NB4 (cell line): ENCODE measurements at regions not wholly inside any gene's neighbourhood (a gene's known extent, or its start where the extent isn't known, plus 50 kb on each side); places are given as distances from the start of the nearest gene placed in this dataset.
A peak's percentile ranks its signal among the peaks of the same experiment; 100 is the strongest.
"Not testable (repeated sequence)": the region's sequence is repeated elsewhere in the genome, so short reads cannot be mapped to it uniquely, and the experiment has no call there.

Experiments
- DNase-seq: peaks from one replicate; pipeline ENCODE4 v3.0.0; 2010; ENCODE audit warnings: low read depth
- H3K4me3 ChIP-seq: one replicate; pipeline ENCODE4 v1.5.1; 2011; ENCODE audit warnings: mild to moderate bottlenecking, low read depth, low read length, moderate library complexity
- CTCF ChIP-seq: IDR thresholded peaks from one replicate; pipeline ENCODE4 v1.5.1; 2012; ENCODE audit warnings: low read depth, low read length
- MAX ChIP-seq: IDR thresholded peaks from 2 replicates; pipeline ENCODE4 v1.6.1; 2011; ENCODE audit warnings: low read depth, low read length
- MYC ChIP-seq: IDR thresholded peaks from 2 replicates; pipeline ENCODE4 v1.6.1; 2011; ENCODE audit warnings: low read depth, low read length
- POLR2A ChIP-seq: IDR thresholded peaks from 2 replicates; pipeline ENCODE4 v1.6.1; 2011; ENCODE audit warnings: mild to moderate bottlenecking; ENCODE audit not compliant: insufficient read length; ENCODE audit errors: extremely low read depth

- DNase-seq, result peak; percentile 65
- TF ChIP-seq MAX, result 0 out of 2 replicates have a peak, but pooled peaks have one; percentile 10
- no peak for TF ChIP-seq CTCF
- no peak for TF ChIP-seq MYC
- no peak for TF ChIP-seq POLR2A
Observed at GRCh38 chr13:57865600-57866294, 234.2 kb downstream of the PCDH17 start.

GRCh38 chr13:57874530-57874929 is 243.0 kb downstream of the PCDH17 start:
- TF ChIP-seq MYC, result no peak
- H3K4me3 ChIP-seq, result no peak overlapping the region
- DNase-seq, result no peak

More at GRCh38 chr13:57865600-57866294, 234.2 kb downstream of the PCDH17 start:
- no peak overlapping the region for H3K4me3 ChIP-seq

- no peak for TF ChIP-seq POLR2A
- TF ChIP-seq CTCF, result no peak
- no peak for TF ChIP-seq MAX
- no peak for TF ChIP-seq MYC
- no peak for DNase-seq
- no peak overlapping the region for H3K4me3 ChIP-seq
Observed at GRCh38 chr13:57877601-57878000, 246.1 kb downstream of the PCDH17 start.

- TF ChIP-seq MAX (no peak), POLR2A (no peak), CTCF (no peak), MYC (no peak)
- no peak for DNase-seq
- no peak overlapping the region for H3K4me3 ChIP-seq
Observed at GRCh38 chr13:57878291-57878690, 246.7 kb downstream of the PCDH17 start.

- H3K4me3 ChIP-seq, result no peak overlapping the region
- DNase-seq, result no peak
- TF ChIP-seq POLR2A (no peak), CTCF (no peak), MAX (no peak)
Observed at GRCh38 chr13:57897225-57897624, 265.7 kb downstream of the PCDH17 start.

GRCh38 chr13:57899096-57899495 is 267.6 kb downstream of the PCDH17 start:
- DNase-seq, result peak; percentile 14
- no peak overlapping the region for H3K4me3 ChIP-seq
- no peak for TF ChIP-seq CTCF
- TF ChIP-seq MAX, result no peak
- no peak for TF ChIP-seq MYC
- no peak for TF ChIP-seq POLR2A

GRCh38 chr13:57909833-57910232 is 278.3 kb downstream of the PCDH17 start:
- H3K4me3 ChIP-seq, DNase-seq: not testable (repeated sequence)
